ENCODE measurements at regions not wholly inside any gene's neighbourhood (a gene's known extent, or its start where the extent isn't known, plus 50 kb on each side); places are given as distances from the start of the nearest gene placed in this dataset.

GRCh38 chr6:168212362-168212761, 107.2 kb downstream of the DACT2 start:
- TF ChIP-seq CTCF (IDR thresholded peaks at IDR 0.05), result no peak
- no peak for TF ChIP-seq POLR2A (IDR thresholded peaks at IDR 0.05)
- TF ChIP-seq EP300 (IDR thresholded peaks at IDR 0.05), result no peak
